Thyroid gland (tissue), 4 donors: ENCODE measurements at regions not wholly inside any gene's neighbourhood (a gene's known extent, or its start where the extent isn't known, plus 50 kb on each side); places are given as distances from the start of the nearest gene placed in this dataset.

Experiments used
- POLR2A ChIP-seq, 2 donors: fragments of 450-650 bp; IDR thresholded peaks; one replicate each; pipeline ENCODE4 v1.6.1; 2017; ENCODE audit warnings: antibody characterized with exemption in 2 of 2, mild to moderate bottlenecking in 2 of 2, moderate library complexity in 1 of 2
- TF ChIP-seq, protein P1 (sequence below), 6 experiments: fragments of 200-600 bp in 3 of 6; fragments of 450-650 bp in 3 of 6; sonication (generic) in 3 of 6; IDR thresholded peaks; one replicate each; pipeline ENCODE4 v1.5.1; 2016 to 2019; ENCODE audit warnings: antibody characterized with exemption in 6 of 6, mild to moderate bottlenecking in 2 of 6, inconsistent platforms in 1 of 6, moderate library complexity in 1 of 6

DNA sequence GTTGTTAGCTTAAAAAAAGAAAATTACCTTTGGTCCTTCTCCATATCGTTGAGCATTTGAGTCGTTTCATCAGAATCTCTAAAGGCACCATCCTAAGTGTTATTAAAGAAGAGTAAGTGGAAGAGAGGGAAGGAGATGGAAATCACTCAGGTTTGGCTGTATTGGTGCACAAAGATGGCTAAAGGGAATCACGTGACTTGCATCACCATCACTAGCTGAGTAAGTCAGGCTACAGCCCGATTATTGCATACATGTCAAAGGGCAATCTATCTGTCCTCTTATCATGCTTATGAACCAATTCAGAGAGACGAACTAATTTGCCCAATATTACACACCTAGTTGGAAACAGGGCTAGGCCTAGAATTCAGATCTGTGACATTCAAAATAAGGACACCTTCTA lies 137.6 kb downstream of the CMPK2 start:
- TF ChIP-seq, protein P1, sequence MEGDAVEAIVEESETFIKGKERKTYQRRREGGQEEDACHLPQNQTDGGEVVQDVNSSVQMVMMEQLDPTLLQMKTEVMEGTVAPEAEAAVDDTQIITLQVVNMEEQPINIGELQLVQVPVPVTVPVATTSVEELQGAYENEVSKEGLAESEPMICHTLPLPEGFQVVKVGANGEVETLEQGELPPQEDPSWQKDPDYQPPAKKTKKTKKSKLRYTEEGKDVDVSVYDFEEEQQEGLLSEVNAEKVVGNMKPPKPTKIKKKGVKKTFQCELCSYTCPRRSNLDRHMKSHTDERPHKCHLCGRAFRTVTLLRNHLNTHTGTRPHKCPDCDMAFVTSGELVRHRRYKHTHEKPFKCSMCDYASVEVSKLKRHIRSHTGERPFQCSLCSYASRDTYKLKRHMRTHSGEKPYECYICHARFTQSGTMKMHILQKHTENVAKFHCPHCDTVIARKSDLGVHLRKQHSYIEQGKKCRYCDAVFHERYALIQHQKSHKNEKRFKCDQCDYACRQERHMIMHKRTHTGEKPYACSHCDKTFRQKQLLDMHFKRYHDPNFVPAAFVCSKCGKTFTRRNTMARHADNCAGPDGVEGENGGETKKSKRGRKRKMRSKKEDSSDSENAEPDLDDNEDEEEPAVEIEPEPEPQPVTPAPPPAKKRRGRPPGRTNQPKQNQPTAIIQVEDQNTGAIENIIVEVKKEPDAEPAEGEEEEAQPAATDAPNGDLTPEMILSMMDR (IDR thresholded peaks at IDR 0.05): no peak
- no peak for TF ChIP-seq POLR2A (IDR thresholded peaks at IDR 0.05)
